Fibroblast of the aortic adventitia (primary cell): ENCODE measurements at regions not wholly inside any gene's neighbourhood (a gene's known extent, or its start where the extent isn't known, plus 50 kb on each side); places are given as distances from the start of the nearest gene placed in this dataset.

Experiments
- DNase-seq: peaks from one replicate; pipeline ENCODE4 v3.0.0-alpha.2; 2010; ENCODE audit warnings: low read depth
- H3K4me3 ChIP-seq: 2 replicates; pipeline ENCODE4 v1.5.1; 2011; ENCODE audit warnings: low read depth, mild to moderate bottlenecking, control low read depth, low read length, moderate library complexity
- CTCF ChIP-seq: IDR thresholded peaks from 2 replicates; pipeline ENCODE4 v1.5.1; 2011; ENCODE audit warnings: mild to moderate bottlenecking, low read length, control low read depth, inconsistent platforms; ENCODE audit not compliant: insufficient read depth

GRCh38 chr5:107228226-107228625 lies 442.5 kb downstream of the EFNA5 start:
- no peak overlapping the region for H3K4me3 ChIP-seq
- TF ChIP-seq CTCF: no peak
- DNase-seq: no peak

GRCh38 chr5:107224272-107224671 lies 446.5 kb downstream of the EFNA5 start:
- no peak for DNase-seq
- TF ChIP-seq CTCF: no peak
- no peak overlapping the region for H3K4me3 ChIP-seq

GRCh38 chr5:107223066-107223465 lies 447.7 kb downstream of the EFNA5 start:
- no peak overlapping the region for H3K4me3 ChIP-seq
- no peak for DNase-seq
- no peak for TF ChIP-seq CTCF

- H3K4me3 ChIP-seq: no peak overlapping the region
- no peak for TF ChIP-seq CTCF
- no peak for DNase-seq
These were observed 450.7 kb downstream of the EFNA5 start for GRCh38 chr5:107219993-107220392.

- DNase-seq: peak; percentile 71
- H3K4me3 ChIP-seq: no peak overlapping the region
- no peak for TF ChIP-seq CTCF
These were observed 452.1 kb downstream of the EFNA5 start for GRCh38 chr5:107218457-107219193.

GRCh38 chr5:107217721-107218130 lies 453.0 kb downstream of the EFNA5 start:
- no peak overlapping the region for H3K4me3 ChIP-seq
- no peak for DNase-seq
- TF ChIP-seq CTCF: no peak

GRCh38 chr5:107216587-107216986 lies 454.1 kb downstream of the EFNA5 start:
- H3K4me3 ChIP-seq: no peak overlapping the region
- no peak for TF ChIP-seq CTCF
- DNase-seq: no peak
